HEK293T (cell line): ENCODE measurements at regions not wholly inside any gene's neighbourhood (a gene's known extent, or its start where the extent isn't known, plus 50 kb on each side); places are given as distances from the start of the nearest gene placed in this dataset.

Experiments
- CTCF ChIA-PET: fragments of 350-600 bp; formaldehyde crosslinking; extraction: SDS; loops from one replicate; lab custom pipeline; 2021; ENCODE audit warnings: antibody characterized with exemption, inconsistent platforms; lab: Yijun Ruan, JAX
- POLR2A ChIA-PET: fragments of 350-600 bp; formaldehyde crosslinking; extraction: SDS; loops from one replicate; lab custom pipeline; 2020; ENCODE audit warnings: antibody characterized with exemption, inconsistent platforms; lab: Yijun Ruan, JAX
- DNase-seq: peaks from one replicate; pipeline ENCODE4 v3.0.0; 2012; ENCODE audit warnings: mixed read lengths; ENCODE audit errors: extremely low spot score
- ARNT ChIP-seq: fragments of 450-650 bp; IDR thresholded peaks from 2 replicates; pipeline ENCODE4 v1.6.1; 2017; ENCODE audit warnings: mild to moderate bottlenecking
- BHLHE40 ChIP-seq: fragments of 450-650 bp; IDR thresholded peaks from 2 replicates; pipeline ENCODE4 v1.6.1; 2016; ENCODE audit warnings: mild to moderate bottlenecking, moderate library complexity, borderline replicate concordance
- CTBP1 ChIP-seq: fragments of 450-650 bp; IDR thresholded peaks from 2 replicates; pipeline ENCODE4 v1.6.1; 2016; ENCODE audit warnings: borderline replicate concordance
- ELF4 ChIP-seq: fragments of 450-650 bp; IDR thresholded peaks from 2 replicates; pipeline ENCODE4 v1.6.1; 2017; ENCODE audit warnings: antibody characterized with exemption
- FOXA1 ChIP-seq: fragments of 450-650 bp; IDR thresholded peaks from 2 replicates; pipeline ENCODE4 v1.6.1; 2016; ENCODE audit warnings: mild to moderate bottlenecking
- FOXK2 ChIP-seq: fragments of 450-650 bp; IDR thresholded peaks from 2 replicates; pipeline ENCODE4 v1.6.1; 2016; ENCODE audit warnings: mild to moderate bottlenecking
- FOXM1 ChIP-seq: fragments of 450-650 bp; IDR thresholded peaks from 2 replicates; pipeline ENCODE4 v1.6.1; 2017; ENCODE audit warnings: mild to moderate bottlenecking, borderline replicate concordance
- HDGF ChIP-seq: fragments of 450-650 bp; IDR thresholded peaks from 2 replicates; pipeline ENCODE4 v1.6.1; 2017; ENCODE audit warnings: antibody characterized with exemption, borderline replicate concordance
- L3MBTL2 ChIP-seq: fragments of 450-650 bp; conservative IDR thresholded peaks from 2 replicates; pipeline ENCODE4 v1.6.1; 2016; ENCODE audit warnings: mild to moderate bottlenecking
- LEF1 ChIP-seq: fragments of 450-650 bp; IDR thresholded peaks from 2 replicates; pipeline ENCODE4 v1.6.1; 2017; ENCODE audit warnings: mild to moderate bottlenecking, borderline replicate concordance
- NFRKB ChIP-seq: fragments of 450-650 bp; IDR thresholded peaks from 2 replicates; pipeline ENCODE4 v1.6.1; 2016; ENCODE audit warnings: mild to moderate bottlenecking, moderate library complexity
- SP1 ChIP-seq: fragments of 450-650 bp; IDR thresholded peaks from 2 replicates; pipeline ENCODE4 v1.6.1; 2017
- SUZ12 ChIP-seq: fragments of 450-650 bp; IDR thresholded peaks from 2 replicates; pipeline ENCODE4 v1.6.1; 2016; ENCODE audit warnings: mild to moderate bottlenecking
- TARDBP ChIP-seq: fragments of 450-650 bp; IDR thresholded peaks from 2 replicates; pipeline ENCODE4 v1.6.1; 2016
- ZNF384 ChIP-seq: fragments of 450-650 bp; IDR thresholded peaks from 2 replicates; pipeline ENCODE4 v1.6.1; 2016
- TF ChIP-seq, protein P1 (sequence below): fragments of 450-650 bp; IDR thresholded peaks from 2 replicates; pipeline ENCODE4 v1.6.1; 2016

DNA sequence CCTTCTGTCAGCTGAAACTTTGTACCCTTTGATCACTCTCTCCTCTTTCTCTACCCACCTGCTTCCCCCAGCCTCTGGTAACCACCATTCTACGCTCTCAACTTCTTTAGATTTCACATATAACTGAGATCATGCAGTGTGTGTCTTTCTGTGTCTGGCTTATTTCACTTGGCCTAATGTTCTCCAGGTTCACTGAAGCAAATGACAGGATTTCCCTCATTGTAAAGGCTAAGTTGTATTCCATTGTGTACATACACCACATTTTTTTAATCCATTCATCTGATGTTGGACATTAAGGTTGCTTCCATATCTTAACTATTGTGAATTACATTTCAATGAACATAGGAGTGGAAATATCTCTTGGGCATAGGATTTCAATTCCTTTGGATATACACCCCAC lies 207.6 kb downstream of the MIAT start:
- TF ChIP-seq LEF1 (no peak), BHLHE40 (no peak), CTBP1 (no peak), FOXK2 (no peak), HDGF (no peak), ZNF384 (no peak), SP1 (no peak), ARNT (no peak), NFRKB (no peak), SUZ12 (no peak), TARDBP (no peak), FOXM1 (no peak), ELF4 (no peak), FOXA1 (no peak), L3MBTL2 (no peak)
- TF ChIP-seq, protein P1, sequence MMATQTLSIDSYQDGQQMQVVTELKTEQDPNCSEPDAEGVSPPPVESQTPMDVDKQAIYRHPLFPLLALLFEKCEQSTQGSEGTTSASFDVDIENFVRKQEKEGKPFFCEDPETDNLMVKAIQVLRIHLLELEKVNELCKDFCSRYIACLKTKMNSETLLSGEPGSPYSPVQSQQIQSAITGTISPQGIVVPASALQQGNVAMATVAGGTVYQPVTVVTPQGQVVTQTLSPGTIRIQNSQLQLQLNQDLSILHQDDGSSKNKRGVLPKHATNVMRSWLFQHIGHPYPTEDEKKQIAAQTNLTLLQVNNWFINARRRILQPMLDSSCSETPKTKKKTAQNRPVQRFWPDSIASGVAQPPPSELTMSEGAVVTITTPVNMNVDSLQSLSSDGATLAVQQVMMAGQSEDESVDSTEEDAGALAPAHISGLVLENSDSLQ, result no peak
- POLR2A ChIA-PET, result no interaction called here
- DNase-seq, result no peak
- CTCF ChIA-PET, result no interaction called here

DNA sequence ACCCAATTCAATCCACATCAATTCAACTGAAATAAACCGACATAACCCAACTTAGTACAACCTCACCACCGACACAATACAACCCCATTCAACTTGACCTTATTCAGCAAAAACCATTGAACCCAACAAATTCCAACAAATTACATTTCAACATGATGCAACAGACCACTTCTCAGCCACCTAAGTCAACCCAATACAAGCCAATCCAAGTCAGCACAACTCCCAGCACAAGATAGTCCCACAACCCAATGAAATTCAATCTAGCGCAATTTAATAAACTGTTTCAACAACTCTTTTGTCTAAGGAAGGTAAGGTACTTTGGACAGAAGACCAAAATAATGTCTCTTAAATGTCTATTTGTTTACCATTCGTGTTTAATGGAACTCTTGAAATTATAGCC lies 226.0 kb downstream of the MIAT start:
- ChIA-PET CTCF (interaction anchor here (0.7 kb wide), 1 partner anchor 51 kb away, joined by 3 read pairs; no protein-coding TSS in a partner anchor), POLR2A (no interaction called here)
- DNase-seq, result no peak
- TF ChIP-seq LEF1 (no peak), FOXA1 (no peak), HDGF (no peak), BHLHE40 (no peak), CTBP1 (no peak), TARDBP (no peak), ELF4 (no peak), NFRKB (no peak), SUZ12 (no peak), FOXK2 (no peak), SP1 (no peak)
- TF ChIP-seq, protein P1, result no peak

DNA sequence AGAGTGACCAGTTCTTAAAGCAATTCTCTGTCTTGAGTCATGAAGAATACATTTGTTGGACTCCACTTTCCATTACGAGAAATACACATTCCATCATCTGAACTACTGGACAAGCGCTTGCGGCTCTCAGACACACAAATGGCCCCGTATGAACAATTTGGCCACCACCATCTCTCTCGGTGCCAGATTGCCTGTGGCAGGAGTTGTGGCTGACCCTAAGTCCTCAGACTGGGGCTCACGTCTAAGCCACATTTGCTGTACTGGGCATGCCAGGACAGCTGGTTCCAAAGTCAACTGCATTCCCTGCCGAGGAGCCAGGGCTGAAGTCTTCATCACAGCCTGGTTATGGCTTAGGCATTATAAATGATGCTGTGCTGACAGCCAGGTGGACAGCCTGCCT lies 227.5 kb downstream of the MIAT start:
- TF ChIP-seq ARNT (no peak), HDGF (no peak), FOXM1 (no peak)
- no peak for DNase-seq
- ChIA-PET CTCF (no interaction called here), POLR2A (no interaction called here)

DNA sequence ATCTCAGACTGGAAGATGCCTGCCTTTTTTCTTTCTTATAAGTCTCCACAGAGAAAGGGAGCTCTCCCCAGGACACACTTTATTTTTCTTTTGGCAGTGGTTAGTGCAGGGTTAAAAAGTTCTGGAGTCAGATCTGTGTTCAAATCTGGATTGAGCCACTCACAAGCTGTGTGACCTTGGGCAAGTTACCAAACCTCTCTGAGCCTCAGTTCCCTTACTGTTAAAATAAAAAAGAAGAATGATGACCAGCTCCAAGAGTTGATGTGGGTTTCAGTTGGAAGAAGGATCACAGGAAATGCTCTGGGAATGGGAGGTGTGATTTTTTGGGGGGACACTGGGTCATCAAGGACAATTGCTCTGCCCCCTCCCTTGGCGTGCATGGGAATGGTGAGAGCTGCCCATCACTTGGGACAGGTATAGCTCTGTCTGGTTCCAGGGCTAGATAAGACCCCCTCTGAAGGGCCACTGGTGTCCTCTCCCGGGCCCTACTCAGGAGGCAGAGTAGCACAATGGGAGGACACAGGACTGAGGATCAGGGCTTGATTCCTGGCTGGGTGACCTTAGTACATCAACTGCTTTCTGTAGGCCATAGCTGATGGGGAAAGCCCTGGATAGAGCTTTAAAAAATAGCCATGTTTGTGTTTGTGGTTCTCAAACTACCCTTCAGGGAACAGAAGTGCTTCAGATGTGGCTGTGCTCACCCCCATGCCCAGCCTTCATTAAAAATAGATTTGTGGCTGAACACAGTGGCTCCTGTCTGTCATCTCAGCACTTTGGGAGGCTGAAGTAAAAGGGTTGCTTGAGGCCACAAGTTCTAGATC lies 228.3 kb downstream of the MIAT start:
- DNase-seq, result no peak
- CTCF ChIA-PET, result no interaction called here
- POLR2A ChIA-PET, result no interaction called here

DNA sequence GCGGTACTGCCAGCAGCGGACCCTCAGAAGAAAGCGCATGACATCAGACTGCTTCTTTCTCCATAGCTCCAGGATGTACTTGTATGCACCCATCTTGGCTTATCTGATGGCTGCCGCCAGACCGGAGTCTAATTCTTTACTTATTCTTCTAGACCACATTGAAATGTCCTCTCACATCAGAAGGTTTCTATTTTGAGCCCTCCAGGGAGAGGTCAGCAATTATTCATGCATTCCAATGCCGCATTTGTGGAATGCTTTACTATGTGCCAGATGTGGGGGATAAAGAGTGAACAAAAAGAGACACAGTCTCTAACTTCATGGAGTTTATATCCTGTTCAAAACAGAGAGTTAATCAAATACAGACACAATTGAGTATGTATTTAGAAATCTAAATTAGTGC lies 230.1 kb downstream of the MIAT start:
- POLR2A ChIA-PET, result no interaction called here
- TF ChIP-seq L3MBTL2 (no peak), ZNF384 (no peak), ELF4 (no peak), HDGF (no peak)
- DNase-seq, result no peak
- CTCF ChIA-PET, result no interaction called here

More for the DNA sequence above, 228.3 kb downstream of the MIAT start:
- TF ChIP-seq L3MBTL2 (no peak), NFRKB (no peak), TARDBP (no peak), ELF4 (no peak)

DNA sequence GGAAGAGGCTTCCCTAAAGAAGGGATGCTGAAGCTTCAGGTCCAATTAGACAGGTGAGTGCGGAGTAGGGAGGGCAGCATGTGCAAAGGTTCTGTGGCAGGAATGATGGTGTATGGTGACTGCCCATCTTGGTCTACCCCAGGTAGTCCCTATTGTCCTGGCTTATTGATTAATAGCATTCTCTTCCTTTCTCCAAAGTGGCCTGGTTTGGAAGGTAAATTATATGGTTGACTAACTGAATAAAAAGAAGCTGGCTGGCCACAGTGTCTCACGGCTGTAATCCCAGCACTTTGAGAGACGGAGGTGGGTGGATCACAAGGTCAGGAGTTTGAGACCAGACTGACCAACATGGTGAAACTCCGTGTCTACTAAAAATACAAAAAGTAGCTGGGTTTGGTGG lies 230.5 kb downstream of the MIAT start:
- ChIA-PET POLR2A (no interaction called here), CTCF (no interaction called here)
- TF ChIP-seq ARNT (no peak), NFRKB (no peak), FOXK2 (no peak), FOXM1 (no peak), CTBP1 (no peak), ZNF384 (no peak), SP1 (no peak), LEF1 (no peak), HDGF (no peak), TARDBP (no peak), BHLHE40 (no peak), L3MBTL2 (no peak), ELF4 (no peak), FOXA1 (no peak), SUZ12 (no peak)
- TF ChIP-seq, protein P1, result no peak
- DNase-seq, result no peak
